ENCODE measurements at regions not wholly inside any gene's neighbourhood (a gene's known extent, or its start where the extent isn't known, plus 50 kb on each side); places are given as distances from the start of the nearest gene placed in this dataset.

GRCh38 chr6:113104541-113104940 lies 752.6 kb upstream of the MARCKS start:
- intact Hi-C loops (cut with micrococcal nuclease; ENCODE audit: unreplicated experiment) = no loop called here
- POLR2A ChIA-PET = no interaction called here
- in situ Hi-C loops (cut with HindIII; ENCODE audit: low pct_unique_long_range_greater_than_20kb, low sequenced_read_pairs) = no loop called here
- BruUV-seq (replicated peaks) = no TSS peak
- TF ChIP-seq TCF7L2 (IDR thresholded peaks at IDR 0.05; ENCODE audit: low read depth, low read length) = no peak
- TF ChIP-seq CTCF (IDR thresholded peaks at IDR 0.05) = no peak
- no peak for TF ChIP-seq SIN3A (IDR thresholded peaks at IDR 0.05; ENCODE audit: borderline replicate concordance, insufficient read depth, low read depth, low read length)
- TF ChIP-seq REST (IDR thresholded peaks at IDR 0.05; ENCODE audit: insufficient read depth in 1 of 2, low read depth in 2 of 2, low read length in 1 of 2) = no peak
- no peak for TF ChIP-seq POLR2AphosphoS5 (IDR thresholded peaks at IDR 0.05; ENCODE audit: low read depth, low read length)
- H3K36me3 ChIP-seq (ENCODE audit: control insufficient read depth, insufficient read depth, low read length) = no peaks in the 10 kb centered on the region
- H3K27me3 ChIP-seq (ENCODE audit: control insufficient read depth, insufficient read depth, low read length) = no peaks in the 10 kb centered on the region
- no peak for ATAC-seq
- no peaks in the 10 kb centered on the region; the same call in 1 of the 2 replicates for H3K4me1 ChIP-seq (ENCODE audit: control insufficient read depth, insufficient read depth, low read length)
- 0 out of 2 replicates have a peak, but pooled peaks cover 3% of the 10 kb centered on the region for H3K9me3 ChIP-seq (ENCODE audit: control insufficient read depth, insufficient read depth, low read depth, low read length)
- H3K27ac ChIP-seq (ENCODE audit: low read length) = peak overlapping the region; percentile 13; the same call in 1 of the 2 replicates
- H3K4me3 ChIP-seq (ENCODE audit: low read depth in 2 of 2, low read length in 2 of 2) = no peak overlapping the region
- DNase-seq (ENCODE audit: low read depth, low spot score) = no peak
- CTCF ChIA-PET = no interaction called here

GRCh38 chr6:113104951-113105350 lies 752.2 kb upstream of the MARCKS start:
- POLR2A ChIA-PET = no interaction called here
- in situ Hi-C loops (cut with HindIII; ENCODE audit: low pct_unique_long_range_greater_than_20kb, low sequenced_read_pairs) (no loop called here), intact Hi-C loops (cut with micrococcal nuclease; ENCODE audit: unreplicated experiment) (no loop called here)
- DNase-seq (ENCODE audit: low read depth, low spot score) = no peak
- Histone ChIP-seq H3K27me3 (ENCODE audit: control insufficient read depth, insufficient read depth, low read length) (no peaks in the 10 kb centered on the region), H3K4me1 (ENCODE audit: control insufficient read depth, insufficient read depth, low read length) (no peaks in the 10 kb centered on the region; the same call in 1 of the 2 replicates), H3K36me3 (ENCODE audit: control insufficient read depth, insufficient read depth, low read length) (no peaks in the 10 kb centered on the region), H3K9me3 (ENCODE audit: control insufficient read depth, insufficient read depth, low read depth, low read length) (0 out of 2 replicates have a peak, but pooled peaks cover 3% of the 10 kb centered on the region), H3K4me3 (ENCODE audit: low read depth in 2 of 2, low read length in 2 of 2) (no peak overlapping the region), H3K27ac (ENCODE audit: low read length) (peak overlapping the region; percentile 13; the same call in 1 of the 2 replicates)
- CTCF ChIA-PET = no interaction called here
- TF ChIP-seq TCF7L2 (IDR thresholded peaks at IDR 0.05; ENCODE audit: low read depth, low read length) (no peak), REST (IDR thresholded peaks at IDR 0.05; ENCODE audit: insufficient read depth in 1 of 2, low read depth in 2 of 2, low read length in 1 of 2) (no peak), POLR2AphosphoS5 (IDR thresholded peaks at IDR 0.05; ENCODE audit: low read depth, low read length) (no peak), CTCF (IDR thresholded peaks at IDR 0.05) (no peak), SIN3A (IDR thresholded peaks at IDR 0.05; ENCODE audit: borderline replicate concordance, insufficient read depth, low read depth, low read length) (no peak)
- no peak for ATAC-seq
- BruUV-seq (replicated peaks) = no TSS peak
